ENCODE measurements at regions not wholly inside any gene's neighbourhood (a gene's known extent, or its start where the extent isn't known, plus 50 kb on each side); places are given as distances from the start of the nearest gene placed in this dataset.

- TF ChIP-seq CTCF (optimal IDR thresholded peaks at IDR 0.05 in 1 of 3, IDR thresholded peaks at IDR 0.05 in 1 of 3, conservative IDR thresholded peaks at IDR 0.05 in 1 of 3; ENCODE audit: extremely low read depth in 1 of 3, insufficient read depth in 2 of 3, low read length in 3 of 3) = no peak
- TF ChIP-seq EZH2 (IDR thresholded peaks at IDR 0.05; ENCODE audit: low read length) = no peak
These were observed 132.6 kb downstream of the ANKRD50 start for GRCh38 chr4:124579896-124580295.
